HG02763 (cell line): ENCODE measurements at regions not wholly inside any gene's neighbourhood (a gene's known extent, or its start where the extent isn't known, plus 50 kb on each side); places are given as distances from the start of the nearest gene placed in this dataset.
"Not testable (repeated sequence)": the region's sequence is repeated elsewhere in the genome, so short reads cannot be mapped to it uniquely, and the experiment has no call there.

ENCODE experiments used
- ATAC-seq: cut with Tn5 transposase; IDR thresholded peaks from one replicate; pipeline ENCODE4 v1.9.1; 2021; ENCODE audit warnings: mild to moderate bottlenecking, moderate library complexity; ENCODE audit not compliant: unreplicated experiment

DNA sequence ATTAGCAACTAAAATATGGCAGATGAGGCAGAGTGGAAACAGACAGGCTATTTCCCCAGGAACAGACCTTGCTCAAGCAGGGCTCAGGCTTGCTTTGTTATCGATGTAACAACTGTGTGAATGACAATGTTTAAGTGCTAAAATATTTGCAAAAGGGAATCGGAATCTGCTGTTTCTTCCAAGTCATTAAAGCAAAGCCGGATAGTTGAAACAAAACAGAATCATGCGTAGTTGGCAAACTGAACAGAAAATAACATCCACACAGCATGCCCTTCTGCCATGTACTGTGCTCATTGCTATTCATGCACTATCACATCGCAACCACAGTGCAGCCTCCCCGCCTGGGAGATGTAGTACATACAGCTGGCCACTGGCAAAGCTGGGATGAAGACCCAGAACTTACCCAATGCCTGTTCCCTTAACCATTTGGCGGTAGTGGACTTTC lies 799.1 kb downstream of the DIAPH3 start:
- no peak for ATAC-seq

DNA sequence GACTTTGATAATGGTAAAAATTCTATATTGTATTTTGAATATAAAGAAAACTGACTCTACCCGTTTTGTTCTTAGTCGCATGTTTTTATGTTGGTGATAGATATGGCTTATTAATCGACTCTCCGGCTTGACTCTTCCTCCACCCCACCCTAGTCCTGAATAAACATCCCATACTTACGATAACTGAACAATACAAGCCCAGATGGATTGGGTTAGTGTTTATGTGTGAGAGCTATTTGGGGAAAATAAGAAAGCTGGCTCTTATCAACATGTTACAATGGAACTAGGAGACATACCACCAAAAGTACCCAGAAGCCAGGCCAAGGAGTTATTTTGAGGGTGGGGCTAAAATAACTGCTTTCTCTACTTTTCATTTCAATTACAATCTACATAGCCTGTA lies 796.3 kb downstream of the DIAPH3 start:
- ATAC-seq, result no peak

DNA sequence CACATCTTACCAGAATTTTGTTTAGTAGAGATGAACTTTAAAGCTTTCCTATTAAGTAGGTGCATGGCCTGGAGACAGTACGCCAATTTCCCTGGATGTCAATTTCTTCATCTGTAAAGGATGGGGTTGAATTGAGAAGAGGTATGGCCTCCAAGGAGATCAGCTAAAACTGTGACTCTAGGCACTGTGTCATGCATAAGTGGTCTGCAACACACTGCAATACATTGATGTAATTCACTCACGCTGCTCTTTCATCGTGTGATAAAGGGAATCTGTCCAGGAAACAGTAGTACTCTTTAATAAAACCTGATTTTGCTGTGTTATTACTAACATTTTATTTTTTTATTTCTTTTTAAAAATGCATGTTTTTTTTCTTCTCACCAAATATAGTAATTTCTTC lies 795.8 kb downstream of the DIAPH3 start:
- ATAC-seq, result no peak

DNA sequence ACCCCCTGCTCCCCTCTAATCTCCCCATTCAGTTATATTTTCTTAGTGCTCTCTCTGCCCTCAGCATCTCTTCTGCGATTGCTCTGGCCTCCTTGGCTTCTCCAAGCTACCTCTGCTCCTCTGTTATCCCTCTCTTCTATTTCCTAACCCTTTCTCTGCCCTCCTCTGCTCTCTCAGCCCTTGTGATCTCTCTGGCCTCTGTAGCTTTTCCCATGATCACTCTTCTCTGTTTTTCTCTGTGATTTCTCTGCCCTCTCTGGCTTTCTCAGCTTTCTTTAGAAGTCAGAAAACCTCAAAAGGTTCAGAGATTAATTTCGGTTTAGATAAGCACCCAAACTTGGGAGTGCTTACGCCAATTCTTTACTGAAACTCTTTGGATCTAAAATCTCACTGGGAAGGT lies 795.0 kb downstream of the DIAPH3 start:
- ATAC-seq, result no peak

DNA sequence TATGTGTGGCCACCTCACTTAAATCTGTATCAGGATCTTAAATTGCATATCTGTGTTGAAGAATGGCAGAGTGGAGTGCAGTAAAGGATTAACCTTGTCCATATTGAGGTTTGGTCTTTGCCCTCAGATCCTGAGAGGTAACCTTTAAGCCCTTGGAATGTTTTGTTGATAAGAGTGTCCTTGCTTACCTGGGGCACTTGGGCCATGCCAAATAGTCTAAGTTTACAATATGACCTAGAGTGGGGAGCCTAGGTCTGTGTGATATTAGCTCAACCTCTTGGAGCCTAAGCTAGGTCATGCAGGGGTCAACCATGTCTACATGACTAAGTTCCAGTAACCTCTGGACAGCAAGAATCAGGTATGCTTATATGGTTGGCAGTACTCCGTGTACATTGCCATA lies 792.5 kb downstream of the DIAPH3 start:
- ATAC-seq, result no peak

DNA sequence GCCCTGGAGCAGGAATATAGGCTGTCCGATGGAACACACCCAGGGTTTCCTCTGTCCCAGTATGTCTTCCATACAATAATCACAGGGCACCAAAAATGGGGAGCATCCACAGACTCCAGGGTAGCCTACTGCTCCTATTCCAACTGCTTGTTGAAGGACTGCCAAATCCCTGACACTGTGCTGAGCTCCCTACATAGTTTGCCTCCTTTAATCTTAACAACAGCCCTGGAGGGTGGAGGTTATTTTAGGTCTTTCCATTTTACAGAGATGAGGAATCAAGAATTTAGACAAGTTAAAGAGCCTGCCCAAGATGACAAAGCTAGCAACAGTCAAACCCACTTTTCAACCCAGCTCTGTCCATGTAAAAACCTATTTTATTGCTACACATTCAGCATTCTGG lies 790.4 kb downstream of the DIAPH3 start:
- ATAC-seq, result no peak

DNA sequence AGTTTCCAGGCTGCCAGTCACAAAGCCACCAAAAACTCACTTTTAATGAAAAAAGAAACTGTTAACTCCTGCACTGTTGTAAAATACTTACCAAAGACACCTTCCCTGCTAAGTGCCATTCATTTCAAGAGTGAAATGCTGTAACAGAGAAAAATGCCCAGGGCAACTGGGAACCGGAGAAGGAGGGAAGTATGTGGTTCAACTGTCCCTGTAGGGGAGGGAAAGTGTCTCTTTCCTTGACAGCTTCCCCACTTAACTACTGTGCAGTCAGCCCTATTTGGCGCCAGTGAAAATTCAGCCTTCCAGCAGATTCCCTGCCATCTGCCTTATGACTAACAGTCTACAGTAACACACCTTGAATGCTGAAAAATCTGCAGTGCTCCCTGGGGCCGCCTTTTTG lies 789.0 kb downstream of the DIAPH3 start:
- no peak for ATAC-seq

DNA sequence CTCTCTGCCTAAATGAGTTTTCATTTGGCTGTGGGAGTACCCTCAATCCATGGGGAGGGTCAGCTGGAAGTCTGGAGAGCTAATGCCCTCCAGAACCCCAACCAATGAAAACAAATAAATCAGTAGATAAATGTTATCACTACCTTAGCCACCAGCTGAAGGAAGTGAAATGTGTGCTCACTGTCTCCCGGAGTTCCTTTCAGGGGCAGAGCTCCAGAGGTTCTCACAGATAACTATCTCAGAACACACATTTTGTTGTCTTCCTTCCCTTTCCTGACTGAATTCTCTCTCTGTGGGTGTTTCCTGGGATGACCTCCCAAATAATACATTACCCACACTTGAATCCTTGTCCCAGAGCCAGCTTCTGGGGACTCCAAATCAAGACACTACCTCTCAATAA lies 779.6 kb downstream of the DIAPH3 start:
- no peak for ATAC-seq

DNA sequence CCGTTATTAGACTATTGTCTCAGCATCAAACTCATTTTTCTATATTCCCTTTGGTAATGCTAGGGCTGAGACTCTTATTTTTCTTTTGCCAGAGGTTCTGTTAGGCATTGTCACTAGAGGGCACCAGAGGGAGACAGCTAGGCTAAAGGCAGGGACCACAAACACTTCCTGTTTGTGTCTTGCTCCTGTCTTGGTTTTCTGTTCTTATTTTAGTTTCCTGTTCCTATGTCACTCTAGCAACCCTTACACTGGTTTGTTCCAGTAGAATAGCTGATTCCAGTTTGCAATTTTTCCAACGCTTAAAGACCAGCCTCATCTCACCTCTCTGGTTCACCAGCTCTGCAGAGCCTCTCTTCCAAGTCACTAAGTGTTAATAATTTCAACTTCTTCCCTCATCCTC lies 772.0 kb downstream of the DIAPH3 start:
- peak; percentile 99 for ATAC-seq

DNA sequence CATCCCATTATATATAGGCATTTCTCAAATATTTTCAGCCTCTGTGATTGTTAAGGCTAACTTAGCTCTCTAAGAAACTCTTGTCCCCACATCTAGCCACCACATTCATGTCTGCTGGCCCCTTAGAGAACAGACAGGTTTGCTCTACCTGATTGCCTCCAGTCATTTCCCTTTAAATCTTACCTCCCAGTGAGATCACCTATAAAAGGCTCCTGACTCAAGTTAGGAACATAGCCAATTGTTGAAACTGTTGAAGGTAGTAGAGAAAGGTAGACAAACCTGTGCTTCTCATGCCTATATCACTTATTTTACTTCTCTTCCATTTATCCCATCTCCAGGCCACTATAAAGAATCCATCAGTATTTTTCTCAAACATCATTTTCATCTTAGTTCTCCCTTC lies 771.4 kb downstream of the DIAPH3 start:
- ATAC-seq, result no peak

DNA sequence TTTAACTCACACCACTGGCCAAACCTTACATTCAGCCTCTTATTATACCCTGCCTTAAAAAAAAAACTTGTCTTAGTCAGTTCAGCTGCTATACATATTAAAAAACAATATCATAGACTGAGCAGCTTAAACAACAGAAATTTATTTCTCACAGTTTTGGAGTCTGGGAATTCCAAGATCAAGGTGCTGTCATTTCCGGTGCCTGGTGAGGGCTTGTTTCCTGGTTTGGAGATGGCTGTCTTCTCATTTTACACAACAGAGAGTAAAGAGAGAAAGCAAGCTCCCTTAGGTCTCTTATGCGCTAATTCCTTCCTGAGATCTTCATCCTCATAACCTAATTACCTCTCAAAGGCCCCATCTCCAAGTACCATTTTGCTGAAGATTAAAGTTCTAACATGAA lies 769.2 kb downstream of the DIAPH3 start:
- ATAC-seq, result no peak

DNA sequence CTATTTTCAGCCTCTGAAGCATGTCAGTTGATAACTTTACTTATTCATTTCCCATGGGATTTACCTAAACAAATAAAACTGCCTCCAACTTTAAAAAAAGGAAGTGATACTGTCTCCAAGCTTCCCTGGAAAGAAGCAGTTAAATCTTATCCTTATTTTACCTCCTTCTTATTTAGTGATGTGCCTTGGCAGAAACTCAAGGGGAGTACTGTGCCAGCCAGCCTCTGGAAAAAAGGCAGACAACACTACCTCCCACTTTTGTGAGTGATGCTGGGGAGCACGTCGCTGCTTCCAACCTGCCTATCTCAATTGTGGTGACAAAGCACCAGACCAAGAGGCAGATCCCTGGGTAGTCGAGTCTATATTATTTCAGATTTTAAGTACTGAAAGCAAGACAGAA lies 765.6 kb downstream of the DIAPH3 start:
- no peak for ATAC-seq

DNA sequence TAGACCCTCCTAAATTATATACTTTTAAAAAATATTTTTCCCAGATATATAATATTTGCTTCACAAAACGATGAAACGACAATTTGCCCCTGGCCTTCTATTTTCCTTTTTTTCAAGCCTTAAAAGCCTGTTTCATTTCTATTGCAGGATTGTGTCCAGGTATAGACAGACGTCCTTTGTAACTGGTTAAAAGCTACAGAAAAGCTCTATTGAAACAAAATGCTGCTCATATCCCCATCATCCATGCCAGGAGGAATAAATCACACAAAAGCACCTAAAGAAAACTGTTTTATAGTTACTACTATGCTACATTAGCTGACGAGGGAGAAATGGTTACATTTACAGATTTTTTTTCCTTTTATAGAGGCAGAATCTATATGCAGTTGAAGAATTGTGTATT lies 765.1 kb downstream of the DIAPH3 start:
- ATAC-seq, result no peak

DNA sequence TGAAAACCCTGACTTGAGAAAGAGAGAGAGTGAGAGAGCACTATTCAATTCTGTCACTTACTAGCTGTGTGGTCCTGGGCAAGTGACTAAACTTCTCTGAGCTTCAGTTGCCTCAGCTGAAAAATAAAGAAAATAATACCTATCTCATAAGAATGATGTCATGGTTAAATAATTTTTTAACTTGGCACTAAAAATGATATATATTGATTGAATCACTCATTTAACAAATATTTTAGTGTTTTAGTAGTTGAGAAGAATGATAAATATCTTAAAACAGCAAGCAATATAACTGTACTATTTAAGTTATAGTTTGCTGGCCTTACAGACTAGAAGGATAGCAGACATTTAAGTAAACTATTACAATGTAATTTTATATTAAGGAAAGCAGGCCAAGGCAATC lies 764.2 kb downstream of the DIAPH3 start:
- no peak for ATAC-seq

DNA sequence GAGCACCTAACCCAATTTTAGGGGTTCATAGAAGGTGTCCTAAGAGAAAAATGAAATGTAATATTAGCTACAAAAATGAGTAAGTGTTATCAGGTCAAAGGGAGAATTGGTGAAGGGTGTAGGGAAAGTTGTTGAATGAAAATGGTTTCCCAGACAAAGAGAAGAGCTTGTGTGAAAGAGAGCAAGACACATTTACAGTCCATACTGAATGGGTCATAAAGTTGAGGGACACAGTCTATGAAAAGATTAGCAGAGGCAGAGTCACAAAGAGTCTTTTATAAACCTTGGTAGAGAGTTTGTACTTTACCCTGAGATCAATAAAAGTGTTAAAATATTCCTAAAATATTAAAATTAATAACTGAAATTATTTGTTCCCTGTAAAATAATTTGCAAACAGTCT lies 759.4 kb downstream of the DIAPH3 start:
- no peak for ATAC-seq

DNA sequence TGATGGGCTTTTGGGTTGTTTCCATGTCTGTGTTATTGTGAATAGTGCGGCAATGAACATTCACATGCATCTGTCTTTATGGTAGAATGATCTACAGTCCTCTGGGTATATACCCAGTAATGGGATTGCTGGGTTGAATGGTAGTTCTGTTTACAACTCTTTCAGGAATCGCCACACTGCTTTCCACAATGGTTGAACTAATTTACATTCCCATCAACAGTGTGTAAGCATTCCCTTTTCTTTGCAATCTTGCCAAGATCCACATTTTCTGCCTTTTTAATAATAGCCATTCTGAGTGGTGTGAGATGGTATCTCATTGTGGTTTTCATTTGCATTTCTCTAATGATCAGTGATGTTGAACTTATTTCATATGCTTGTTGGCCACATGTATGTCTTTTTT lies 756.5 kb downstream of the DIAPH3 start:
- not testable (repeated sequence) for ATAC-seq

DNA sequence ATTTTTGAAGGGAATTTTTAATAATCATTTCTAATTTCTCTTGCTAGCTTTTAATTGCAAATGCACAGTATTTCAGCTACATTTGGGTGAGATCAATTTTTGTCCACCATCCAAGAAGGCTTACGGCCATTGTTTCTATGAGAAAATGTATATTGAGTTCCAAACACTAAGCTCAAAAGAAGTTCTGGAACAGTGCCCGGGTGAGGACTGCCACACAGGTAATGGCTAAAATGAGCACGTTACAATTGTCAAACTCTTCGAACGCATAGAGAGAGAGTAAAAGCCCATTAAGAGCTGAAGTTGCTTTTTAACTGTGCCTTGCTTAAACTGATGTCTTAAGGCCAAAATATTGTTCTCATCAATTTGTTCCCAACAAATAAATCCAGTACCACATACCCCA lies 755.0 kb downstream of the DIAPH3 start:
- no peak for ATAC-seq

DNA sequence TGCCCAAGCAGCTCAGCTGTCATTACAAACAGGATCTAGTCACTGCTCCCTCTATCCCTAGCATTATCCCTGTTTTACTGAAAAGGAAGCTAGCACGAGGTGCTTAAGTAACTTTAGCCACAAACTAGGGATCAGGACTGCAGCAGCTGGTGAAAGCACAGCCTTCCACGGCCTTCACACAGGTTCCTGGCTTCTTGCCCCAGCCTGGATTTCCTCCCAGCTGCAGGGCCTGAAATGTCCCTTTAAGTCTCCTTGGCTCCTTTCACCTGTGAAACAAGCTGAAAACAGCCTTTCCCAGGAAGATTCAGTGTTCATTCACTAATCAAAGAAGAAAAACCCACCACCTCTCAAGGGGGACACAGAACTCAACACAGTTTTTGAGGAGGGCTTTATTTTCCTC lies 754.5 kb downstream of the DIAPH3 start:
- ATAC-seq, result no peak

DNA sequence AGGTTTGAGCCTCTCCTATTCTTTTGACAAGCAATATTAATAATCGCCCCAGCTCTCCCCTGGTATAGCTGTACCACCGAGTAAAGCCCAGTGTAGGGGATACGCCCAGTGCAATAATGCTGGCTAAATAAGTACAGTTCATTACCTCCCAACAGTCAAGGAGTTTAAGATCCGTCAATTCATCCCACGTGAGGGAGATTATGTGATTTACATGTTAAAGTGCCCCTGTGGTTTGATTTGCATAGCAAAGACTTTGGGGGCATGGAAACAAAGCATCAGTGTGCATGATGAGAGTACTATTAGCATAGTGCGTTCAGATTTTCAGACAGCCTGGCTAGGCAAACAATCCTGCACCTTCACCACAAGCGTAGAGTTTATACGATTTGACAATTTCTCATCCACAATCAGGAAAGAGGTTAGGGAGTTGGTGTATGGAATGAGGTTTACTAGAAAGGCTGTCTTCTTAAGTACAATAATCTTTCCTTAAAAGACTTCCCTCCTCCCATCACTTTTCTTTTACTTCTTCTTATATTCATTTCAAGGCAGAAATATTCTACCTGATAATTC lies 754.0 kb downstream of the DIAPH3 start:
- no peak for ATAC-seq

DNA sequence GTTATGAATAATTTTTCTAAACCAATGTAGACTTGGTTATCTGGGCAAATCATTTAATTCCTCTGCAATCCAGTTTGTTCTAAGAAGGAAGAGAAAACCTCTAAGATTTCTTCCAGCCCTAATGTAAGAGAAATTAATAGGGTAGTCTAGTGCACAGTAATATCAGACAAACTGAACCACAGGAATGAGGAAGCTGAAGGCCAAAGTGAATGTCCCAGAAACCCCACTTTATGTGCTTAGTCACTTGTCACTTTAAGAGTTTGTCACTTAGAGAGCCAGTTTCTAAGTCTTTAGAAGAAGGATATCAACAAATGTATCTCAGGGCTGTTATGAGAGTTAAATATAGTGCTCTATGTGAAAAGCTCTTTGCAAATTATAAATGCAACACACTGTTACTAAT lies 750.6 kb downstream of the DIAPH3 start:
- ATAC-seq, result no peak

DNA sequence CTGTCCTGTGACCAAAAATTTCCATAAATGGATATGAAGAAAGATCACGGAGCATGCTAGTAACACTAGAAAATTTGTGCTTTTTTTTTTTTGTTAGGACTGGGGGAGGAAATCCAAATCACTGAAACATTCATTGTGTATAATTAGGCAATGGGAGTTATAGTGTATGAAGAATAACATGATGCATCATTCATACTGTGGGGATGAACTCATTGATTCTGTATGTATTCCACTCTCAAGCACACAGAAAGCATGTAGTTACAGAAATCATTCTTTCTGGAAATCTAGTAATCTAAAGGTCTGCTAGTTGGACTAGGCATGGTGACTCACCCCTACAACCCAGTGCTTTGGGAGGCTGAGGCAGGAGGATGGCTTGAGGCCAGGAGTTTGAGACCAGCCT lies 749.7 kb downstream of the DIAPH3 start:
- ATAC-seq, result no peak

DNA sequence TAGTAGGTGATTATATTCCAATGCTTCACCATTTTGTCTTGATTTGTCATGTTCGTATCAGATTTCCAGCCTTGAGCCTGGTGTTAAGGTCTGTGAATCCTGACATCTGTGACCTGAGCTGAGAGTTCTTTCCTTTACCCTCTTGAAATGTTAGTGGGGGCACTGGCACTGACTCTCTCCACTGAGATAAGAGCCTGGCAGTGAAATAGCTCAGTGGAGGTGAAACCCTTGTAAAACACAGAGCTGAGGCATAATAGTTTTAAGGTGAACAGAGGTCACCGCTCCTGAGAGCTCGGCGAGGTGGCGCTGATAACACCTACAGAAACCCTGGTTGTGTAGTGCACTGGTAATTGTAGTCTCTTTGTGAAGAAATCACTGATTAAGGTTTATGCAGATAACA lies 748.2 kb downstream of the DIAPH3 start:
- ATAC-seq, result no peak

DNA sequence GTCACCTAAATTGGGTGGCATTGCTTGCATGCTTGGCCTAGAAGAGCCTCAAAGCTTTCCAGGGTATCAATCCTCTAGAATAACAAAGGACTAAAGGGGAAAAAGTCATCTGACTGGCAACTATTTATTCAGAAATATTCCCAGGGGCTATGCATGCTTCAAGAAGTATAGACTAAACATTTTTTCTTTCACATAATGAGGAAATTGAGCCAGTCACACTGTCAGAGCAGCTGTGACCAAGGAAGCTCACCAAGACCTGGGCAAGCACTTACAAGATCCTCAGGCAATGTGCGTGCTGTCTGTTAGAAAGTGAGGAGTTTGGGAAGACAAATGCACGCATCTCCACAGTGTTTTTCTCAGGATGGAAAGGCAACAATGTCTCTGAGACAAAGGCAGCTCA lies 747.2 kb downstream of the DIAPH3 start:
- ATAC-seq, result no peak

DNA sequence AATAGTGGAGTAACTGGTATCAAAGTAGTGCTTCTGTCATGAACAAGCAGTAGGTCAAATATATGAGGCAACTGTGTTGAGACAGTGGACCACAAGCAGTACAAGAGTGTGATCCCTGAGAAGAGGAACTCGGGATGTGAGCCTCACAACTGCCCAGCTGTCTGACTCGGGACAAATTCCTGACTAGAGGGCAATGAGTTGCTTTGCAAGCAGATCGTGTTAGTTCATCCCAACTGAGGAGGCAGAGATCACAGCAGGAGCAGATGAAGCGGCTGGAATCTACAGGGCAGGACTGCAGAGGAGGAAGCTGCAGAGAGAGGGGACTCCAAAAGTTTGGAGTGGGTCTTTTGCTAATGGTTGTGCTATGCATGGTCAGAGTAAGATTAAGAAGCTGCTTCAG lies 741.1 kb downstream of the DIAPH3 start:
- no peak for ATAC-seq
